IPS-NIHi7 (cell line): ENCODE measurements at regions not wholly inside any gene's neighbourhood (a gene's known extent, or its start where the extent isn't known, plus 50 kb on each side); places are given as distances from the start of the nearest gene placed in this dataset.
"Not testable (repeated sequence)": the region's sequence is repeated elsewhere in the genome, so short reads cannot be mapped to it uniquely, and the experiment has no call there.

Source experiments
- DNase-seq: peaks from one replicate; pipeline ENCODE4 v3.0.0; 2012; ENCODE audit warnings: mixed read lengths; ENCODE audit errors: extremely low spot score

DNA sequence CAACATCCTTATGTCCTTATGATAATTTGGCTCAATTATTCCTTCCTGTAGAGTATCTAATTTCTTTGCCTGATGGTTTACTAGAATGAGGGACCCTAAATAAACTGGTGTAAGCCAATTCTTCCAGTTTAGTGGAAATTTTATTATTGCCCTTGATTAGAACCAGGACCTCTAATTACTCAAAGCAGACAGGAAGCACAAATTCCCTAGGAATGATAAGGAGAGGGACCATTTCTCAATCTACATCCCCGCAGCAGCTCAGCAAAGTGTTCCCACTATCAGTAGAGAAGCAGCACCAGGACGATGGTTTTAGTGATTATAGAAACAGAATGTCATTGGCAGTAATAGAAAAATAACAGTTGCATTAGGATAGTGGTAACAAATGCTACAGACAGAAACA, 97.1 kb downstream of the PLPPR4 start:
- no peak for DNase-seq

DNA sequence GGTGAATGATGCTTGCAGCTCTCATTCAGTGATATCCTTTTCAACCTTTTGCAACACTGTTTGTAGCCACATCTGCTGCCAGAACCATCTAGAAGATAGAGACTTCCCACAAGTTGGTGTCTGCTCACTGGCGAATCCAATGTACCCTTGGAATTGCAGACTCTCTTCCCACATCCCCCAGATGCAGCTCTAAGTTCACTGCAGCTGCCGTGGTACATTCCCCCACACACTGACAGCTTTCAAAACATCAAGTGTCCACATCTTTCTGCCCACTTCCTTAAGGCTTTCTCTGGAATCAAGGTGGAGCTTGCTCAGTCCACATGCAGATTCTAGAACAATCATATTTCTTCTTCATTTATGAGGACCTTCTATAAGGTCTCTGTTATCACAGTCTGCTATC, 99.2 kb downstream of the PLPPR4 start:
- no peak for DNase-seq

DNA sequence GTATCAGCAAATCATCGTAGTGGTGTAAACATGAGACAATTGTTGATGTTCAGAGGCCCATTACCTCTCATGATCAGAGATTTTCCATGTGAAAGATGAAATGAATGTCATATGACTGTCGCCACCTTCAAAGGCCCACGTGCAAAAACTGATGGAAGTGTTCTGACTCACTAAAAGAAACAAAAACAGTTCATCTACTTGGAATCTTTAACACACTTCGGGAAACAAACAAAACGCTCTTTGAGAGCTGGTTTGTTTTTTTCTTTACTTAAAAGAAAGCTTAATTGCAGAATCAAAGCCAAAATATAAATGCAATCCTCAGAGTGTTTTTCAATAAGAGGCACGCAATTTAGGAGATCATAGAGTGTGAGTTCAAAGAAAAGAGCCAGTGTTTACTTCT, 100.8 kb downstream of the PLPPR4 start:
- DNase-seq, result no peak

DNA sequence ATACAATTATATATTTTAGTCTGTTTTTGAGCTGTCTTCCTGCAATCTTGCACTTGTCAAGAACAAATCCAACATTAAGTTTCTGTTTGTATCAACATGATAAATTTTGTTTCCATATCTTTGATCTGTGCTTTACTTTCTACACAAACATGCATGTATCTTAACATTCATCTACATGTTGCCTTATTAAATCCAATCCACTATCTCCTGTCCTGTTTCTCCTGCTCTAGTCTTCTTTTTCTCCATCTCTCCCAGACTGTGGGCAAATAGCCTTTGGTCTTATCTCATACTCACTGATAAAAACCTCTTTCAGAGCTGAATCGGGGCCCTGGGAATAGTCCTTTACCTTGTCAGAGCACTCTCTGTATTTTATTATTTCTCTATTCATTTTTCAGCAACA, 101.3 kb downstream of the PLPPR4 start:
- DNase-seq, result no peak

DNA sequence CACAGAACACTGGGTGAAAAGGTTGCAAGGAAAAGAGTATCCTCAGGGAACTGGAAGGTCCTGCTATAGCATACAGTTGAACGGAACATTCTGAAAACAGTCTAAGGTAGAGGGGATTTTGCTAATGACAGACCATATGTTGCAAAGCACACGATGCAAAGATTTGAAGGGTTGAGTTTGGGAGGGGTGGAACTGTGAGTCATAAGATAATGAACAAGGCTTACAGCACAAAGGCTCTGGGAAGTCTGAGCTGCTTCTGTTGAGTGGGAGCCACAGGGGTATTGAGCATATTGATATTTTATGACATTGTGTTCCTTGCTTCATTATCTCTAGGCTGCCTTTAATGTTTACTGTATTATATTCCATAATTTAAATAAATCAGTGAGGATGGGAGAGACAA, 104.9 kb downstream of the PLPPR4 start:
- no peak for DNase-seq

DNA sequence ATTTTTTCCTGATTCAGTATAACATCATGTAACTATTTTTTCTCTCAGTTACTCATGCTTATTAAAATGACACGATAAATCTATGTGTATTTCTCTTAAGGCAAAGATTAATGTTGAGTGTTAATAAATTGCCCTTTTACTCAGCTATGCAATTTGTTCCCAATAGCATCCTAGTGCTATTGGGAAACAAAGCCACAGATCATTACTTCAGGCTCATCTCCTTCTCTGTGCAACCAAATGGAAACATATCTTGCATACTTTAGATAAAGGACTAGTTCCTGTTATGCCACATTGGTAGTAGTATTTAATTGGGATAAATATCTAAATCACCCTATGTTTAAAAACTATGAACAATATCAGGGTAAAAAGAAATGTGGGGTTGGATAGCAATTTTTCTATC, 106.2 kb downstream of the PLPPR4 start:
- DNase-seq, result no peak

DNA sequence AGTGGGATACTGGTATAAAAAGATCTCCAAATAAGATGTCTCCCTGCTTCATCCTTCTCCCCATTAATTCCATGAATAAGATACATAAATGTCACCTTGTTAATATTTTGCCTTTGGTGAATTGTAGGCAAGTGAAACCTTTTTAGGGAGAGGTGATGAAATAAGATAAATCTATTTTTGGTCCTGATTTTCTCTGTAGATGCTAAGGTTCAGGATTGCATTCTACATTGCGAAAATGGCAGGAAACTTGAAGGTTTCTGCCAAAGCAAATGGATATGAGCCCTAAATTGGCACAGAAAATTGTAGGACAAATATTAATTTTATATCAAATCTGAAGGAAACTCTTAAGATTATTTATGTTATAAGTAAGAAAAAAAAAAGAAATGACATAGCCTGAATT, 107.1 kb downstream of the PLPPR4 start:
- no peak for DNase-seq

DNA sequence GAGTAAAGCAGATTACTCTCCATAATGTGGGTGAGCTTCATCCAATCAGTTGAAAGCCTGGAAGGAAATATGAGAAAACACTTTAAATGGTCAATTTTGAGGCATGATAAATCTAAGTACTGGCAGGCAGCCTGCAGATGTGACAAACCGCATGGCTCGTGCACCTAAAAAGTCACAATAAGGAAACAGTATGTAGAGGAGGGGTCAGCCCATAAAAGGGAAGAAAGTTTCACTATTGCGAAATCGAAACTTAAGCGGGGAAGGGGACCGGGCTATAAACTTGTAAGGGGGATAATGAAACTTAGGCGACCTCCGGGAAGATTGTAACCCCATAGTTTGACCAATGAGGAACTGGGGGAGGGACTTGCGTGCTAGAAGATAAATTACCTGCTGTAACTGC, 109.8 kb downstream of the PLPPR4 start:
- DNase-seq, result no peak

DNA sequence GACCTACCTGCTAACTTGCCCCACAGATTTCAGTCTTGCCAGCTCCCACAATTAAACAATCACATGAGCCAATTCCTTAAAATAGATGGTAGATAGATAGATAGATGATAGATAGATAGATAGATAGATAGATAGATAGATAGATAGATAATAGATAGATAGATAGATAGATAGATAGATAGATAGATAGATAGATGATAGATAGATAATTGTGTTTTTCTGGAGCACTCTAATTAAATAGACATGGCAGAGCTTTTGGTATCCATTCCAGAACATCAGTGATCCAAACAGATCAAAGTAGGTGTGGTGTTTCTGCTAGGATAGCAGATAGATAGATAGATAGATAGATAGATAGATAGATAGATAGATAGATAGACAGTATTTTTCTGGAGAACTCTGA, 110.4 kb downstream of the PLPPR4 start:
- not testable (repeated sequence) for DNase-seq

DNA sequence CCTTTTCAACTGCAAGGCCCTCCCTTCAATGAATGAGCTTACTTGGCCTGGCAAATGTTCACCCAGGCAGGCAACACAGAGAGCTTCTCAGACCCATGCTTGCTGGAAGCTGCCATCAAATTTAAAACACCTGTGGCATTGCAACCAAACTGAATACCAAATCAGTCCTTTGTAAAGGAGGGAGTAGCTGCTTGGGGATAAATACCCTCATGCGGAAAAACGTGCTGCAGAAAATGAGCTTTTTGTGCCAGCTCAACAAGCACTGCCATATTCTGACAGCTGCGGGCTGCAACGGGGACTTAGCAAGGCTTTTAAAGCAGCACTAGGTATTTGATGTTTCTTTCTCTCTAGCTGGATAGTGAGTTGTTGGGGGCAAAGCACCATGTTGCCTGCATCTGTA, 119.7 kb downstream of the PLPPR4 start:
- DNase-seq, result no peak

DNA sequence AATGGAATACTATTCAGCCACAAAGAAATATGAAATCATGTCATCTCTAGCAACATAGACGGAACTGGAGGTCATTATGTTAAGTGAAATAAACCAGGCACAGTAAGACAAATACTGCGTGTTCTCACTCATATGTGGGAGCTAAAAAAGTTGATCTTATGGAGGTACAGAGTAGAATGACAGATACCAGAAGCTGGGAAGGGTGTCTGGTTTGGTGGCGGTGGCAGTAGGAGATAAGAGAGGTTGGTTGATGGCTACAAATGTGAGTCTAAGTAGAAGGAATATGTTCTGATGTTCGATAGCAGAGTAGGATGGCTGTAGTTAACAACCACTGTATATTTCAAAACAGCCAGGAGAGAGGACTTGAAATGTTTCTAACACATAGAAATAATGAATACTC, 121.6 kb downstream of the PLPPR4 start:
- DNase-seq, result no peak

DNA sequence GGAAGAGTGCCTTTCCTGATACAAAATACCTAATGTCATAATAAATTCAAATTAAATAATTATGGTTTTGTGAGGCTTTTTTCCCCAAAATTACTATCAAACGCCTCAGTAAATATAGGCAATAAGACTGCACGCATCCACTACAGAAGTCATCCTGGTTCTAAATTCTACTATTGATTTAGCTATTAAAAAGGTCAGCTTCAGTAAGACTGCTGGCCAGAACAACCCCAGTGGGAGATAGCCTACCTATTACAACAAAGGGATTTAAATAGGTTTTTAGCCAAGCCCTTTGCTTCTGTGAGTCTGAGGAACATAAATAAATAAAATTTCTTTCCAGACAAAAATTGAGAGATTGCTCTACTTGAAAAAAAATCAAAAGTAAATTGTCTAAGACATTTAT, 132.1 kb downstream of the PLPPR4 start:
- DNase-seq, result no peak

DNA sequence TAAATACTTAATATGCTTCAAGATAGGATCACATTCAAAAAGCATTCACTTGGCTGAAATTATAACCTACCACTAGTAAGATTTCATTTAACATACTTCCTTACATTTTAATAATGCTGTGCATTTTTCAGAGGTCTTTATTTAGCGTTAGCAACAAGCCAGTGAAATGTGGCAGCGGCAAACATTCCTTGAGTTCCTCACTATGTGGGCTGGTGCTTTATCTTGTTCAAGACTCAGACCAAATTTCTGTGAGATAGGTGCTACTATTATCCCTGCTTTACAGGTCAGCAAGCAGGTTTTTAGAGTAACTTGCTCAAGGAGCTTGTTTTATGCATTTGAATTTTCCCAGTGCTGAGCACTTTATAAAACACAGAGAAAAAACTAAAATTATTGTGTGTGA, 132.7 kb downstream of the PLPPR4 start:
- peak; percentile 18 for DNase-seq

DNA sequence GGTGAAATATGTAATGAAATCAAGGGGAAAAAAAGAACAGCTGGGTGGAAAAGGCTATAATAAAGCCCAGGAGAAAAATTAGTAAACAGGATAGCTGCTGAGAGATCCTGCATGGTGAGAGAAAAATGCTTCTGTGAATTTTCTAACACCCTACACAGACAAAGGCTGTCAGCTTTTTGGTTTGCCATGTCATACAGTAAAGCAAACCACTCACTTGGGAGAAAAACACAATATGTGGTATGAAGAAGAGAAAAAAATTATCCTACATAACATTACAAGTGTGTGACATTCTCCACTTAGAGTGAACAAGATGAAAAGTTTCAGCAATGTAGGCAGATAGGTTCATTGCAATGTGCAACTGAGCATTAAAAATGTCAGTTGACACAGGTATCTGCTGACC, 133.6 kb downstream of the PLPPR4 start:
- no peak for DNase-seq

DNA sequence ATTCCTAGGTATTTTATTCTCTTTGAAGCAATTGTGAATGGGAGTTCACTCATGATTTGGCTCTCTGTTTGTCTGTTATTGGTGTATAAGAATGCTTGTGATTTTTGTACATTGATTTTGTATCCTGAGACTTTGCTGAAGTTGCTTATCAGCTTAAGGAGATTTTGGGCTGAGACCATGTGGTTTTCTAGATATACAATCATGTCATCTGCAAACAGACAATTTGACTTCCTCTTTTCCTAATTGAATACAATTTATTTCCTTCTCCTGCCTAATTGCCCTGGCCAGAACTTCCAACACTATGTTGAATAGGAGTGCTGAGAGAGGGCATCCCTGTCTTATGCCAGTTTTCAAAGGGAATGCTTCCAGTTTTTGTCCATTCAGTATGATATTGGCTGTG, 137.3 kb downstream of the PLPPR4 start:
- not testable (repeated sequence) for DNase-seq

DNA sequence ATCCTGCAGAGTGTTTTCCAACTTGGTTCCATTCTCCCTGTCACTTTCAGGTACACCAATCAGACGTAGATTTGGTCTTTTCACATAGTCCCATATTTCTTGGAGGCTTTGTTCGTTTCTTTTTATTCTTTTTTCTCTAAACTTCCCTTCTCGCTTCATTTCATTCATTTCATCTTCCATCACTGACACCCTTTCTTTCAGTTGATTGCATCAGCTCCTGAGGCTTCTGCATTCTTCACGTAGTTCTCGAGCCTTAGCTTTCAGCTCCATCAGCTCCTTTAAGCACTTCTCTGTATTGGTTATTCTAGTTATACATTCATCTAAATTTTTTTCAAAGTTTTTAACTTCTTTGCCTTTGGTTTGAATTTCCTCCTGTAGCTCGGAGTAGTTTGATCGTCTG, 140.1 kb downstream of the PLPPR4 start:
- not testable (repeated sequence) for DNase-seq

DNA sequence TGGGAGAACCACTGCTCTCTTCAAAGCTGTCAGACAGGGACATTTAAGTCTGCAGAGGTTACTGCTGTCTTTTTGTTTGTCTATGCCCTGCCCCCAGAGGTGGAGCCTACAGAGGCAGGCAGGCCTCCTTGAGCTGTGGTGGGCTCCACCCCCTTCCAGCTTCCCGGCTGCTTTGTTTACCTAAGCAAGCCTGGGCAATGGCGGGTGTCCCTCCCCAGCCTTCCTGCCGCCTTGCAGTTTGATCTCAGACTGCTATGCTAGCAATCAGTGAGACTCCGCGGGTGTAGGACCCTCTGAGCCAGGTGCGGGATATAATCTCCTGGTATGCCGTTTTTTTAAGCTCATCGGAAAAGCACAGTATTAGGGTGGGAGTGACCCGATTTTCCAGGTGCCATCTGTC, 141.0 kb downstream of the PLPPR4 start:
- not testable (repeated sequence) for DNase-seq

DNA sequence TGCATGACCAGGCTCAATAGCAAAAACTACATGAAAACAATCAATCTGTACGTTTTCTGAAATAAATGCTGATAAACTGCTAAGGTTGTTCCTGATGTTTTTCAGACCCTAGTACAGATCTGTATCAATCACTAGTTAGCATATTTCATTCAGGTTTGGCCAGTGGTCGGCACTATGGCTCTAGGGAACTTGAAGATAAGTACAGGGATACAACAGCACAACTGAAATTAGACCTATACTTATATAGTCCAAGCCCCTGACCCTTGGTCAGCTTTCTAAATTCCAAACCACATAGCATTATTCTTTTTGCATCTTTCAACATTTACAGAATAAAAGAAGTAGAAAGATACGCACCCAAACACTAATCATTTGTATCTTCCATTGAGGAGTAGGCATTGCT, 142.7 kb downstream of the PLPPR4 start:
- DNase-seq, result no peak

DNA sequence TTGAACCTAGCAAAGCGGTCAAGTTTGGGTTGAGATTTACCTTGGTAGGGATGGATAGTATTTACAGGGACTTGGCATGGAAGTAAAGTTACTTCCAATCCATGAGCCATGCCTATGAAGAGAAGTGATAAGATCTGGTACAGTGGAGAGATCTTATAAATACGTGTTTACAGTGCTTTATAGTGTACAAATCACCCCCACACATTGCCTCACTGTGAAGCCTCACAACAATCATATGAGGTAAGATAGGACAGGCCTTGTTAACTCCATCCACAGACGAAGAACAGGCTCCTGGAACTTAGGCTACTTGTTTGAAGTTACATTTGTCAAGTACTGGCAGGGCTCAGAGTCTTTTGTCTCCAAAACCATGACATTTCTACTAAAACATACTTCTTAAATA, 159.8 kb downstream of the PLPPR4 start:
- DNase-seq, result no peak

DNA sequence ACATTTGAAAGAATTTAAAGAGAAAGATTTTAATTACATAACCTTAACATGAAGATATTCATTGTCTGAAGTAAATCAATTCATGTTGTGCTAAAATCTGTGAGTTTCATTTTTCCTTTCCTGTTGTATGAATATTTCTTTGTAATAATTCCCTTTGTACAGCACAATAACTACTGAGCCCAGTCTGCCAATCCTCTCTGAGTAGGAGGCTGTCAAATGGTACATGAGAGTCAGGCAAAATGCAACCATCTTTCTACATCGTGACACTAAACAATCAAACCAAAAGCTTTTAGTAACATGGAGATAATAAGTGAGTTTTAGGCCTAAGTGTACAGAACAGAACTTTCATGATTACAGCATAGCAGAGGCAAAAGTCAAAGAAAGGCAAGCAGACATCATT, 165.5 kb downstream of the PLPPR4 start:
- DNase-seq, result no peak

DNA sequence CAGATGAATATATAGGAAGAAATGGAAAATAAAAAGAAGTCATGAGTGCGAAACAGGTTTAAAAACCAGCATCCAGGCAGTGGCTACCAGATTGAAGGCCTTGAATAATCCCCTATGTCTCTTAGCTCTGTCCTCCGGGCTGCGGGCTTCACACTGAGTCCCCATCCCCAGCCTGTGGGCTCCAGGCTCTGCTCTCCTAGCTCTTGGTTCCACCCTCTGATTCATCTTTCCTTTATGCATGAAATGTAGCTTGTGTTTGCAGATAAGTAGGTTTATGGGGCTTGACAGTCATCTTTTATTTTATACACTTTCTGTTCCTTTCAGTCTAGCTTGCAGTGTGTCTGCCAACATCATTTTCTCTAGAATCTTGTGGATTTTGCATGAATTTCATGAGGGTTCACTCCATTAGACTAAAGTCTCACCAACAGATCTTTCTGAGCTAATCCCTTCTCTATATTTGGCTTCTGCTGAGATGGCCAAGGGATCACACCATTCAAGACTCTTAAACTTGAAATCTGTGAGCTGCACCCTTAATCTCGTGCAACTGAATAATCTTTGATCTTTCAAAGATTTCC, 174.5 kb downstream of the PLPPR4 start:
- DNase-seq, result no peak

DNA sequence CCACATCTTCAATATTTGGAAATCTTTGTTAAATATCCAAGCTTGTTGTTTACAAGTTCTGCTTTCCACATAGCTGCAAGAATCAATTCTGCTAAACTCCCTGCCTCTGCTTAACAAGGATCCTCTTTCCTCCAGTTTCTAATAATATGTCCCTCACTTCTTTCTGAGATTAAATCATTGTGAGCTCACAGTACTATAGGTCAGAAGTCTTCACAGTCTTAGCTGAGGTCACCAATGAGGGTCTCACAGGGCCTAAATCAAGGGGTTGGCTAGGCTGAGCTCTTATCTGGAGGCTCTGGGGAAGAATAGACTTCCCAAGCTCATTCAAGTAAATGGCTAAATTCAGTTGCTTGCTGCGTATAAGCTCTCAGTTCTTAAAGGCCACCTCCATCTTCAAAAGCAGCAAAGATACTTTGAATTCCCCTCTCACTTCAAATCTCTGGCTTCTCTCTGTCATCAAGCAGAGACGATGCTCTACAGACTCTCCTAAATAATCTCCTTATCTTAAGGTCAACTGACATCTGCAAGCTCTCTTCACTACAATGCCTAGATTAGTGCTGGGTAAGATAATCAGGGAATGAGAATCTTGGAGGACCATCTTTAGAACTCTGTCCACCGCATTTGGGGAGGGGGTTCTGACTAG, 175.3 kb downstream of the PLPPR4 start:
- DNase-seq, result no peak

DNA sequence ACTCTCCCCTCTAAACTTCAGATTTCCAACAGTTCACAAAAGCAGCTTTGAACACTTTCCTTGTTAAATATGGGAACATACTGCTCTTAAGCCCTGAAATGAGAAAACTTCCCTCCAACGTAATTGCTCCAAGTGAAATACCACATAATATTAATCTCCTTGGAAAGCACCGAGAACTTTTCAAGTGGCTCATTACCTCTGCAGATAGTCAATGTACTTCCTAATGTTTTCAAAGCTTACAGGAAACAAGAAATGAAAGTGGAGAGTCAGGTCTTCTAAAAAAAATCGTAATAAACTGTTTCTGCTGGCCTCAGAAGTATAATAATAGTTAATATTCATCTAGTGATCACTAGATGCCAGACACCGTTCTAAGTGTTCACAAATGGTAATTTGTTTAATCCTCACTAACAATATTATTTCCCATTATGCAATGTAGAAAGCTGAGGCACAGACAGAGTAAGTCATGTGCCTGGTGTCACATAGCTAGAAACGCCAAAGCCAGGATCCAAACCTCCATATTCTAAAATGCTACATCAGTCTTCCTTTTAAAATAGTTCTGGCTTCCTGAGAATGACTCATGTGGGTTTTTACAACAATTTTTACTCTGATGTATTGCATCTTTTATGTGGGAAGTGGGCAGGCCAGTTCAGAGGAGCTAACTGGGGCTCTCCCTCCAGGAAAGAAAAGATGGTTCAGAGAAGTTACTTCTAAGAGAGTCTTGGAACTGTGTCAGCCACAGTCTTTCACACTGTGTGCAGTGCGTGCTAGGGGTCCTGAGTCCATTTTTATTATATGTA, 177.2 kb downstream of the PLPPR4 start:
- no peak for DNase-seq
